GM12878 (cell line): ENCODE measurements at regions not wholly inside any gene's neighbourhood (a gene's known extent, or its start where the extent isn't known, plus 50 kb on each side); places are given as distances from the start of the nearest gene placed in this dataset.

ENCODE experiments used
- EZH2 ChIP-seq: IDR thresholded peaks from 2 replicates; pipeline ENCODE4 v1.6.1; 2012; ENCODE audit warnings: low read depth, mild to moderate bottlenecking, control low read depth, inconsistent platforms, low read length, borderline replicate concordance; ENCODE audit not compliant: control insufficient read depth
- NFIC ChIP-seq: IDR thresholded peaks from 2 replicates; pipeline ENCODE4 v1.6.1; 2012; ENCODE audit warnings: low read depth, mild to moderate bottlenecking, inconsistent platforms, low read length, moderate library complexity
- PRDM15 ChIP-seq: fragments of 450-650 bp; formaldehyde crosslinking; IDR thresholded peaks from 2 replicates; pipeline ENCODE4 v1.4.0; 2020; ENCODE audit warnings: mild to moderate bottlenecking, moderate library complexity
- RELA ChIP-seq: fragments of 450-650 bp; IDR thresholded peaks from 2 replicates; pipeline ENCODE4 v1.8.0; 2014; ENCODE audit warnings: borderline replicate concordance; ENCODE audit not compliant: partially characterized antibody
- TAF1 ChIP-seq: IDR thresholded peaks from 2 replicates; pipeline ENCODE4 v1.6.1; 2011; ENCODE audit warnings: mild to moderate bottlenecking, low read depth, low read length, borderline replicate concordance

GRCh38 chr2:160608599-160608998 lies 115.0 kb upstream of the RBMS1 start:
- TF ChIP-seq RELA (no peak), PRDM15 (no peak), TAF1 (no peak), NFIC (no peak), EZH2 (no peak)
